ENCODE measurements at regions not wholly inside any gene's neighbourhood (a gene's known extent, or its start where the extent isn't known, plus 50 kb on each side); places are given as distances from the start of the nearest gene placed in this dataset.
A peak's percentile ranks its signal among the peaks of the same experiment; 100 is the strongest.

DNA sequence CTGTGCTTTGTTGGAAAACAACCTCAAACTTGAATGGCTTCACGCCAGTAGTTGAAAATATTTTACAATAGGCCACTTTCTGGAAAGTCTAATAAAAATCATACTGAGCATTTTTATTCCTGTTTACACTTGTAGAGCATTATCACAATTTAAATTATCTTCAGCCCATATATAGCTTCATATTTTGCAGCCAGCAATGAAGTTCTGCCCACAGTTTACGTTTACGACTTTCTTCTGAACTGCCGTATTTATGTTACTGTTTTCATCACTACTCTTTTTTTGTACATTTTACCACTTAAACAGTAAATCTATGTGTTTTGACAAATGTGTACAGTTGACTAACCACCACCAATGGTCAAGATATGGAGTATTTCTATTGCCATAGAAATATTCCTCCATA, 86.2 kb downstream of the COPS8 start:
- Histone ChIP-seq H3K27ac (peak overlapping the region; percentile 30), H3K27me3 (replicated peaks) (no peaks in the 10 kb centered on the region), H3K4me3 (ENCODE audit: low read depth, low read length) (no peak overlapping the region), H3K36me3 (replicated peaks) (no peaks in the 10 kb centered on the region)
- TF ChIP-seq, protein P1, sequence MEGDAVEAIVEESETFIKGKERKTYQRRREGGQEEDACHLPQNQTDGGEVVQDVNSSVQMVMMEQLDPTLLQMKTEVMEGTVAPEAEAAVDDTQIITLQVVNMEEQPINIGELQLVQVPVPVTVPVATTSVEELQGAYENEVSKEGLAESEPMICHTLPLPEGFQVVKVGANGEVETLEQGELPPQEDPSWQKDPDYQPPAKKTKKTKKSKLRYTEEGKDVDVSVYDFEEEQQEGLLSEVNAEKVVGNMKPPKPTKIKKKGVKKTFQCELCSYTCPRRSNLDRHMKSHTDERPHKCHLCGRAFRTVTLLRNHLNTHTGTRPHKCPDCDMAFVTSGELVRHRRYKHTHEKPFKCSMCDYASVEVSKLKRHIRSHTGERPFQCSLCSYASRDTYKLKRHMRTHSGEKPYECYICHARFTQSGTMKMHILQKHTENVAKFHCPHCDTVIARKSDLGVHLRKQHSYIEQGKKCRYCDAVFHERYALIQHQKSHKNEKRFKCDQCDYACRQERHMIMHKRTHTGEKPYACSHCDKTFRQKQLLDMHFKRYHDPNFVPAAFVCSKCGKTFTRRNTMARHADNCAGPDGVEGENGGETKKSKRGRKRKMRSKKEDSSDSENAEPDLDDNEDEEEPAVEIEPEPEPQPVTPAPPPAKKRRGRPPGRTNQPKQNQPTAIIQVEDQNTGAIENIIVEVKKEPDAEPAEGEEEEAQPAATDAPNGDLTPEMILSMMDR (IDR thresholded peaks at IDR 0.05; ENCODE audit: low read depth, low read length, missing control alignments), result no peak
- in situ Hi-C loops (cut with HindIII; ENCODE audit: low pct_ligation_motif_present, low sequenced_read_pairs), result no loop called here
- no peak for DNase-seq

DNA sequence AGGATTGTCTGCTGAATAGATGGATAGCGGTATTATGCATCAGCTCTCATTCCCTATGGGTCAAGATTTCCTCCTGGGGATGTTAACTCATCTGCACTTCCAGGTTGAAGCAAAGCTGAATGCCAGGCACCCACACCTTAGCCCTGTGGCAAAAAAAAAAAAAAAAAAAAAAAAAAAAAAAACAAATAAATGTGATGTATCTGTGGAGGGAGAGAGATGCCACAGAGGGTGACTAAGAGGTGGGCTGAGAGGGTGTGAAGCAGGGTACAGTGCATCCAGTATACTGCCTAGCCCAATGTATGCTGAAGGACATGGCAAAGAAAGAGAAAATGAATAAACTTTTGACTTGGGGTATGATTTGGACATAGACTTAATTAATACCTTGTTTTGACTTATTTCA, 91.4 kb downstream of the COPS8 start:
- no peak for DNase-seq
- TF ChIP-seq, protein P1 (IDR thresholded peaks at IDR 0.05; ENCODE audit: low read depth, low read length, missing control alignments), result no peak
- Histone ChIP-seq H3K27ac (no peak overlapping the region), H3K36me3 (replicated peaks) (no peaks in the 10 kb centered on the region), H3K27me3 (replicated peaks) (no peaks in the 10 kb centered on the region), H3K4me3 (ENCODE audit: low read depth, low read length) (no peak overlapping the region)
- in situ Hi-C loops (cut with HindIII; ENCODE audit: low pct_ligation_motif_present, low sequenced_read_pairs), result no loop called here

DNA sequence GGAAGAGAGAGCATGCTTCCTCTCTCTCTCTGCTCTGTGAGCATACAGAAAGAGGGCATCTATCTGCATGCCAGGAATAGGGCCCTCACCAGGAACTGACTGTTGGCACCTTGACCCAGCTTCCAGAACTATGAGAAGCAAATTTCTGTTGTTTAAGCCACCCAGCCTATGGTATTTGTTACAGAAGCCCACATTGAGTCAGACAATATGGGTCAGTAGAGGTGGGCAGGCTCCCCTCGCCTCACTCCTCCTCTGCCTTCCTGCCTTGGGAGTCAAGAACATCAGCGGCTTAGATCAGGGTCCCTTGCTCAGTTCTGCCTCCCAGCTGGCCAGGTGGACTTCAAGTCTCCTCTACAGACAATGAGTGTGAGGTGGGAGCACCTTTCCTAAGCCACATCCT, 92.3 kb downstream of the COPS8 start:
- no peak for DNase-seq
- Histone ChIP-seq H3K27me3 (replicated peaks) (no peaks in the 10 kb centered on the region), H3K4me3 (ENCODE audit: low read depth, low read length) (no peak overlapping the region), H3K36me3 (replicated peaks) (no peaks in the 10 kb centered on the region), H3K27ac (peak overlapping the region; percentile 71)
- in situ Hi-C loops (cut with HindIII; ENCODE audit: low pct_ligation_motif_present, low sequenced_read_pairs), result no loop called here
- TF ChIP-seq, protein P1 (IDR thresholded peaks at IDR 0.05; ENCODE audit: low read depth, low read length, missing control alignments), result no peak

DNA sequence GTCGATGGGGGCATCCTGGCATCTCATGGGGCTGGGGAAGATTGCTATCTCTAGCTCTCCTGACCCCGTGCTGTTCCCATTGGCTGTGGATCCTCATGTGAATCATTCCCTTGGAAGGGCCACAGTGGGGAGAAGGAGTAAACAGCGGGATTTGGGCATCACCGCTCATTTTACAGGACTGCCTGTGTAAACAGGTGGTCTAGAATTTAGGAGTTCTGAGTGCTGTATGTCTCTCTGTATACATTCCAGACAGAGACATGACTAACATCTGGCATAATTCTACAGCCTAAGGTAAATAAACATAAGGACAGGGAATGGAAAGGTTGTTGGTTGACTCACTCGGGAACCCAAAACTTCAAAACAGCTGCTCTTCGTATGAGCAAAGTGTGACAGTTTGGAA, 92.7 kb downstream of the COPS8 start:
- in situ Hi-C loops (cut with HindIII; ENCODE audit: low pct_ligation_motif_present, low sequenced_read_pairs), result no loop called here
- no peak overlapping the region for H3K4me3 ChIP-seq (ENCODE audit: low read depth, low read length)
- DNase-seq, result peak; percentile 68
- peak overlapping the region; percentile 71 for H3K27ac ChIP-seq
- H3K36me3 ChIP-seq (replicated peaks), result no peaks in the 10 kb centered on the region
- TF ChIP-seq, protein P1 (IDR thresholded peaks at IDR 0.05; ENCODE audit: low read depth, low read length, missing control alignments), result no peak
- H3K27me3 ChIP-seq (replicated peaks), result no peaks in the 10 kb centered on the region

DNA sequence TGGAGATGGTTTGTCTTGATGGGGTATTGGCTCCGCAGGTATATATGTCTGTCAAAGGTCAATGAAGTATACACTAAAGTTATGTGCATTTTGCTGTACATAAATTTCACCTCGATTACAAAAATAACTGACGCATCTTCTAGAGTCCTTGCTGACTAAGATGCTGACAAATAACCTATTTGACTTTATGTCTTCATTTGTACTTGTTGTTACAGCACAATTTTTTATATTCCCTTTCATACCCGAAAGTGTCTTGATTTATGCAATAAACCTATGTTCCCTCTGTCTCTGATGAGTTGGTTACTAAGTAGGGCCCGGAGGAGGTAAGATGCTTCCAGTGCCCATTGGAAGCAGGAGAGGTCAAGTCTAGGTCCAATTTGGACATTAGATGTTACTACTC, 93.5 kb downstream of the COPS8 start:
- Histone ChIP-seq H3K27ac (peak overlapping the region; percentile 71), H3K27me3 (replicated peaks) (no peaks in the 10 kb centered on the region), H3K36me3 (replicated peaks) (no peaks in the 10 kb centered on the region), H3K4me3 (ENCODE audit: low read depth, low read length) (no peak overlapping the region)
- DNase-seq, result no peak
- TF ChIP-seq, protein P1 (IDR thresholded peaks at IDR 0.05; ENCODE audit: low read depth, low read length, missing control alignments), result no peak
- in situ Hi-C loops (cut with HindIII; ENCODE audit: low pct_ligation_motif_present, low sequenced_read_pairs), result no loop called here

DNA sequence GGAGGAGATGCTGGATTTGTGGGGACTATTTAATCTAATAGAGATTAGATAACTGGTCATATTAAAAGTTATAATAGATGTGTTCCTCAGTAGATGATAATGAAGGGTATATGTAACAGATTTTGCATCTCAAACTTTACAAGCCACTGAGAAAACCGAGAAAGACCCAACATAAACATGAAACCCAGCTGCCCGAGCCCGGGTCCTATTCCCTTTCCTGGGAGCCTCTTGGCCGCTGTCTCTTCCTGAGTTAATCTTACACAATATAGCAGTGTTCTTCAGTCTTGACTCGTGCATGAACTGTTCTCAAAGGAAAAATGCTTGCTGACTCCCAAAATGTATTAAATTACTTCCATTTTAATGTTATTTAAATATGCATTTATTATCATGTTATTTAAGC, 94.5 kb downstream of the COPS8 start:
- DNase-seq, result no peak
- Histone ChIP-seq H3K27me3 (replicated peaks) (no peaks in the 10 kb centered on the region), H3K36me3 (replicated peaks) (no peaks in the 10 kb centered on the region), H3K4me3 (ENCODE audit: low read depth, low read length) (no peak overlapping the region), H3K27ac (no peak overlapping the region)
- TF ChIP-seq, protein P1 (IDR thresholded peaks at IDR 0.05; ENCODE audit: low read depth, low read length, missing control alignments), result no peak
- in situ Hi-C loops (cut with HindIII; ENCODE audit: low pct_ligation_motif_present, low sequenced_read_pairs), result no loop called here
